ENCODE measurements at regions not wholly inside any gene's neighbourhood (a gene's known extent, or its start where the extent isn't known, plus 50 kb on each side); places are given as distances from the start of the nearest gene placed in this dataset. TPM values are rescaled to one million over a fixed set of nuclear protein-coding genes. Genes with fewer than 3 reads are reported as not detected.

DNA sequence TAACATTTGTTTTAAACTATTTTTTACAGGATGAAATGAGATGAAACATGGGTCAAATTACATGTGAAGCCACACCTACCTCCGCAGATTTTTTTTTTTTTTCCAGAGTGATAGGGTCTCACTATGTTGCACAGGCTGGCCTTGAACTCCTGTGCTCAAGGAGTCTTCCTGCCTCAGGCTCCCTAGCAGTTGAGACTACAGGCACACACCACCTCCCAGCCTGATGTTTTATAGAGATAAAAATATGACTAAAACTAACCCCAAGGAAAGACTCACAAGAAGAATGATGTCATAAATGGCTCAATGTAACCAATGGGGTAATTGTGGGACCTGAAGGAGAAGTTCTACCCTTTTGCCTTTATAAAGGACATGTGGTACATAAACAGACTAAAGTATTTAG lies 52.3 kb upstream of the SOX6 start:
- ChIA-PET CTCF (no interaction called here), POLR2A (no interaction called here)
- DNase-seq (ENCODE audit: low read depth, low spot score), result no peak
- Histone ChIP-seq H3K4me3 (ENCODE audit: low read depth, low read length) (no peak overlapping the region), H3K27me3 (ENCODE audit: control insufficient read depth, insufficient read depth, low read length) (no peaks in the 10 kb centered on the region), H3K9me3 (ENCODE audit: control insufficient read depth, insufficient read depth, low read length) (no peaks in the 10 kb centered on the region), H3K27ac (ENCODE audit: low read depth, low read length) (no peak overlapping the region)
- TF ChIP-seq, protein P1, sequence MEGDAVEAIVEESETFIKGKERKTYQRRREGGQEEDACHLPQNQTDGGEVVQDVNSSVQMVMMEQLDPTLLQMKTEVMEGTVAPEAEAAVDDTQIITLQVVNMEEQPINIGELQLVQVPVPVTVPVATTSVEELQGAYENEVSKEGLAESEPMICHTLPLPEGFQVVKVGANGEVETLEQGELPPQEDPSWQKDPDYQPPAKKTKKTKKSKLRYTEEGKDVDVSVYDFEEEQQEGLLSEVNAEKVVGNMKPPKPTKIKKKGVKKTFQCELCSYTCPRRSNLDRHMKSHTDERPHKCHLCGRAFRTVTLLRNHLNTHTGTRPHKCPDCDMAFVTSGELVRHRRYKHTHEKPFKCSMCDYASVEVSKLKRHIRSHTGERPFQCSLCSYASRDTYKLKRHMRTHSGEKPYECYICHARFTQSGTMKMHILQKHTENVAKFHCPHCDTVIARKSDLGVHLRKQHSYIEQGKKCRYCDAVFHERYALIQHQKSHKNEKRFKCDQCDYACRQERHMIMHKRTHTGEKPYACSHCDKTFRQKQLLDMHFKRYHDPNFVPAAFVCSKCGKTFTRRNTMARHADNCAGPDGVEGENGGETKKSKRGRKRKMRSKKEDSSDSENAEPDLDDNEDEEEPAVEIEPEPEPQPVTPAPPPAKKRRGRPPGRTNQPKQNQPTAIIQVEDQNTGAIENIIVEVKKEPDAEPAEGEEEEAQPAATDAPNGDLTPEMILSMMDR (IDR thresholded peaks at IDR 0.05; ENCODE audit: low read depth, low read length), result no peak

DNA sequence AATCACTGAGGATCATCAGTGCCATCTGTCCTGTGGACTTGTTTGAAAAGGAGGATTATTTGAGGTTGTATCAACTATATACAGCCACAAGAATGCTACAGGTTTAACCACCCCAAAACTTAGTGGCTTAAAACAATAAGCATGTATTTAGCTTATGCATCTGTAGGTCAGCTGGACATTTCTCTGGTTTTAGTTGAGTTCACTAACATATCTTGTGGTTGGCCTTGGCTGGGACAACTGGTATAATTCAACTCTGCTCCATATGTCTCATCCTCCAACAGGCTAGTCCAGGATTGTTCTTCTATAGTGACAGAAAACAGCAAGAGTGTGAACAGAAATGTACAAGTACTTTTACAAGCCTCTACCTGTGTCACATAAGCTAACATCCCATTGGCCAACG lies 49.9 kb upstream of the SOX6 start:
- TF ChIP-seq, protein P1 (IDR thresholded peaks at IDR 0.05; ENCODE audit: low read depth, low read length), result no peak
- peak; percentile 34 for DNase-seq (ENCODE audit: low read depth, low spot score)
- Histone ChIP-seq H3K27ac (ENCODE audit: low read depth, low read length) (no peak overlapping the region), H3K27me3 (ENCODE audit: control insufficient read depth, insufficient read depth, low read length) (no peaks in the 10 kb centered on the region), H3K4me3 (ENCODE audit: low read depth, low read length) (no peak overlapping the region), H3K9me3 (ENCODE audit: control insufficient read depth, insufficient read depth, low read length) (no peaks in the 10 kb centered on the region)
- POLR2A ChIA-PET, result no interaction called here
- CTCF ChIA-PET, result interaction anchor here (1.0 kb wide), 1 partner anchor 8 kb away, joined by 4 read pairs; no protein-coding TSS in a partner anchor

Small RNAs in the stretch of these regions (small RNA-seq; reads per million reads assigned to genes)
- gene RN7SL188P (ENCODE audit: insufficient read length, low read depth), result not detected
